HepG2 (cell line): ENCODE measurements at regions not wholly inside any gene's neighbourhood (a gene's known extent, or its start where the extent isn't known, plus 50 kb on each side); places are given as distances from the start of the nearest gene placed in this dataset.

Experiments
- ATAC-seq: fragments of 200-7000 bp; cut with Tn5 transposase; 3 replicates; pipeline ENCODE4 v1.9.1; 2020; ENCODE audit warnings: mild to moderate bottlenecking, moderate library complexity
- BruUV-seq: library from RNA; stranded (reverse); fragments of 400-500 nt; replicated peaks from 2 replicates; lab custom pipeline; 2021; lab: Mats Ljungman, UMichigan
- CTCF ChIA-PET: fragments of 300-600 bp; formaldehyde crosslinking; extraction: SDS; loops from one replicate; lab custom pipeline; 2021; ENCODE audit warnings: low total read pairs, inconsistent platforms, low intra/inter-chr PET ratio; lab: Yijun Ruan, JAX
- POLR2A ChIA-PET: fragments of 350-600 bp; sonication (Branson Sonifier 250); formaldehyde crosslinking; loops from one replicate; lab custom pipeline; 2020; ENCODE audit warnings: antibody characterized with exemption, inconsistent platforms; lab: Yijun Ruan, JAX
- DNase-seq: peaks from one replicate; pipeline ENCODE4 v3.0.0-alpha.2; 2015; ENCODE audit warnings: low spot score
- FAIRE-seq: peaks from 3 replicates; lab custom pipeline; 2011; peaks lifted over from hg19 to GRCh38; lab: Jason Lieb, UNC
- H2AFZ ChIP-seq: one replicate; pipeline ENCODE4 v1.6.1; 2011; ENCODE audit warnings: low read length, inconsistent platforms
- H3K27ac ChIP-seq: fragments of 300-600 bp; 3 replicates; pipeline ENCODE4 v1.8.0; 2011; ENCODE audit warnings: mixed run types, mild to moderate bottlenecking, mixed read lengths, low read length, inconsistent platforms; ENCODE audit not compliant: insufficient read depth; ENCODE audit errors: extremely low read length
- H3K27me3 ChIP-seq, 2 experiments: fragments of 200-600 bp in 1 of 2; 2 replicates in 1 of 2; 3 replicates in 1 of 2; pipeline versions ENCODE4 v1.6.0 to v1.8.0; 2011; ENCODE audit warnings: low read length in 2 of 2, mild to moderate bottlenecking in 2 of 2, moderate library complexity in 2 of 2, inconsistent platforms in 1 of 2; ENCODE audit not compliant: insufficient read depth in 2 of 2, control insufficient read depth in 1 of 2
- H3K36me3 ChIP-seq, 2 experiments: fragments of 200-600 bp in 1 of 2; replicated peaks in 1 of 2; 2 replicates in 1 of 2; 3 replicates in 1 of 2; pipeline versions ENCODE4 v1.5.1 to v1.8.0; 2011; ENCODE audit warnings: low read length in 2 of 2, inconsistent platforms in 1 of 2; ENCODE audit not compliant: insufficient read depth in 2 of 2, control insufficient read depth in 1 of 2
- H3K4me1 ChIP-seq: 2 replicates; pipeline ENCODE4 v1.5.1; 2012; ENCODE audit warnings: low read length, inconsistent platforms; ENCODE audit not compliant: insufficient read depth
- H3K4me2 ChIP-seq: 2 replicates; pipeline ENCODE4 v1.6.0; 2011; ENCODE audit warnings: low read depth, low read length, inconsistent platforms
- H3K4me3 ChIP-seq, 3 experiments: fragments of 200-600 bp in 1 of 3; sonication (generic), shearing (Covaris generic) in 1 of 3; replicated peaks in 1 of 3; 2 replicates each; pipeline ENCODE4 v1.5.1; 2011 to 2016; ENCODE audit warnings: low read length in 3 of 3, inconsistent platforms in 2 of 3, low read depth in 2 of 3, mild to moderate bottlenecking in 2 of 3, control low read depth in 1 of 3, mixed read lengths in 1 of 3; ENCODE audit not compliant: insufficient read depth in 1 of 3
- H3K79me2 ChIP-seq: one replicate; pipeline ENCODE4 v1.6.1; 2011; ENCODE audit warnings: low read length, inconsistent platforms; ENCODE audit not compliant: insufficient read depth
- H3K9ac ChIP-seq: 2 replicates; pipeline ENCODE4 v1.6.0; 2011; ENCODE audit warnings: mild to moderate bottlenecking, low read depth, low read length, inconsistent platforms; ENCODE audit not compliant: insufficient read depth
- H3K9me3 ChIP-seq: 2 replicates; pipeline ENCODE4 v1.5.1; 2012; ENCODE audit warnings: mild to moderate bottlenecking, low read length
- H4K20me1 ChIP-seq: 2 replicates; pipeline ENCODE4 v1.6.0; 2011; ENCODE audit warnings: inconsistent platforms, mild to moderate bottlenecking, low read length, moderate library complexity; ENCODE audit not compliant: insufficient read depth
- ZFP90 ChIP-seq: sonication (generic); formaldehyde crosslinking; IDR thresholded peaks from 2 replicates; pipeline ENCODE4 v1.8.0; 2022; ENCODE audit warnings: missing genetic modification reagents, mild to moderate bottlenecking, inconsistent platforms, borderline replicate concordance
- ZNF331 ChIP-seq: sonication (generic); formaldehyde crosslinking; IDR thresholded peaks from 2 replicates; pipeline ENCODE4 v1.4.0; 2020; ENCODE audit warnings: missing genetic modification reagents
- WGBS: methylation state at CpG from one replicate; pipeline ENCODE4 v1.1.6; 2017; ENCODE audit warnings: low lambda C conversion rate; 5-methylcytosine and 5-hydroxymethylcytosine counted together
- in situ Hi-C: cut with HindIII; loops from 2 replicates; pipeline ENCODE4 v1.10.0; 2017; ENCODE audit warnings: low pct_unique_long_range_greater_than_20kb; ENCODE audit not compliant: extremely low pct_ligation_motif_present
- intact Hi-C: fragments of 100-400 bp; cut with micrococcal nuclease; formaldehyde crosslinking; loops from one replicate; pipeline ENCODE4 v1.10.0; 2022; ENCODE audit not compliant: unreplicated experiment
- TF ChIP-seq, protein P1 (sequence below), 2 experiments: sonication (generic) in 1 of 2; formaldehyde crosslinking in 1 of 2; IDR thresholded peaks; 2 replicates each; pipeline versions ENCODE4 v1.4.0 to v1.6.1; 2018 to 2020; ENCODE audit warnings: missing genetic modification reagents in 2 of 2, borderline replicate concordance in 1 of 2, low read depth in 1 of 2, mild to moderate bottlenecking in 1 of 2, missing biosample characterization in 1 of 2
- TF ChIP-seq, protein P2 (sequence below): sonication (generic); formaldehyde crosslinking; IDR thresholded peaks from 2 replicates; pipeline ENCODE4 v1.5.0; 2020; ENCODE audit warnings: mild to moderate bottlenecking, missing genetic modification reagents, borderline replicate concordance

DNA sequence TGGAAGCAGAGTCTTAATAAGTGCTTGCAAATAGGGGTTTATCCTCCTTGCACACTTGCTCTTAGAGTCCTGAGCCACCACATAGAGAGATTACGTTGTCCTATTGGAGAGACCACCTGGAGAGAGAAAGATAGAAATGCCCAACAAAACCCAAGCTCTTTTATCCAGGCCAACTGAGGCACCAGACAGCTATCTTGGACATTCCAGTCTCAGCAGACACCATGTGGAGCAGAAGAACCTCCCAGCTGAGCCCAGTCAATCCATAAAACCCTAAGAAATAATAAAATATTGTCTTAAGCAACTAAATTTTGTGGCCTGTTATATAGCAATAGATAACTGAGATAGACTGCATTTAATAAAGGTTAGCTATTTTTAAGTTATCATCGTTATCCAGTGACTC, 105.7 kb upstream of the PFN2 start:
- Histone ChIP-seq H3K4me1 (no peaks in the 10 kb centered on the region), H3K27ac (no peak overlapping the region), H2AFZ (no peak overlapping the region), H4K20me1 (no peaks in the 10 kb centered on the region), H3K9me3 (peaks cover 8% of the 10 kb centered on the region; the same call in 1 of the 2 replicates), H3K79me2 (no peaks in the 10 kb centered on the region), H3K9ac (no peak overlapping the region), H3K36me3 (no peaks in the 10 kb centered on the region), H3K27me3 (peaks cover 1 to 19% of the 10 kb centered on the region in 2 experiments; a peak in 3 of 5 replicates), H3K4me2 (no peak overlapping the region), H3K4me3 (no peak overlapping the region)
- 1% methylated on average over 2 of the region's 2 CpGs for WGBS
- no peak for DNase-seq
- no peak for ATAC-seq
- in situ Hi-C loops (no loop called here), intact Hi-C loops (no loop called here)
- FAIRE-seq, result no peak
- no TSS peak for BruUV-seq
- TF ChIP-seq, protein P1, sequence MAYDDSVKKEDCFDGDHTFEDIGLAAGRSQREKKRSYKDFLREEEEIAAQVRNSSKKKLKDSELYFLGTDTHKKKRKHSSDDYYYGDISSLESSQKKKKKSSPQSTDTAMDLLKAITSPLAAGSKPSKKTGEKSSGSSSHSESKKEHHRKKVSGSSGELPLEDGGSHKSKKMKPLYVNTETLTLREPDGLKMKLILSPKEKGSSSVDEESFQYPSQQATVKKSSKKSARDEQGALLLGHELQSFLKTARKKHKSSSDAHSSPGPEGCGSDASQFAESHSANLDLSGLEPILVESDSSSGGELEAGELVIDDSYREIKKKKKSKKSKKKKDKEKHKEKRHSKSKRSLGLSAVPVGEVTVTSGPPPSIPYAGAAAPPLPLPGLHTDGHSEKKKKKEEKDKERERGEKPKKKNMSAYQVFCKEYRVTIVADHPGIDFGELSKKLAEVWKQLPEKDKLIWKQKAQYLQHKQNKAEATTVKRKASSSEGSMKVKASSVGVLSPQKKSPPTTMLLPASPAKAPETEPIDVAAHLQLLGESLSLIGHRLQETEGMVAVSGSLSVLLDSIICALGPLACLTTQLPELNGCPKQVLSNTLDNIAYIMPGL (CRISPR knock-in tag; IDR thresholded peaks at IDR 0.05; ENCODE audit: borderline replicate concordance in 1 of 2, low read depth in 1 of 2), result no peak
- peak; percentile 99 for TF ChIP-seq ZNF331 (CRISPR knock-in tag)
- POLR2A ChIA-PET, result no interaction called here
- CTCF ChIA-PET, result no interaction called here

DNA sequence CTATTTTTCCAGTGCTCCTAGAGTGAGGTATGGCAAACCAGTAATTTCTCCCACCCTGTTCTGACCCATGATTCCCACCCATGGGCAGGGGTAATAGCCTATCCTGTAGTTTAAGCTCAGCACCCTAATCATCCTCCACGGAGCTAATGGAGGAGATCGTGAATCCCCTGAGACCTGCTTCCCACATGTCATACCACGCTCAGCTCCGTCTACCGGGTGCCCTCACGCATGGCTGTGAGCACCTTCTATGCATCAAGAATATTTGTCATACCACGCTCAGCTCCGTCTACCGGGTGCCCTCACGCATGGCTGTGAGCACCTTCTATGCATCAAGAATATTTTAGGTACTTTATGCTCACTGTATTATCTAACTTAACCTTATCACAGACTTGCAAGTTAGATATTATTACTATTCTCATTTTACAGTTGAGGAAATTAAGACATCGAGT, 104.7 kb upstream of the PFN2 start:
- Histone ChIP-seq H3K27me3 (peaks cover 1 to 22% of the 10 kb centered on the region in 2 experiments; a peak in 3 of 5 replicates), H4K20me1 (no peaks in the 10 kb centered on the region), H3K4me2 (no peak overlapping the region), H3K4me1 (no peaks in the 10 kb centered on the region), H3K79me2 (no peaks in the 10 kb centered on the region), H3K36me3 (no peaks in the 10 kb centered on the region), H3K27ac (no peak overlapping the region), H3K4me3 (no peak overlapping the region), H2AFZ (no peak overlapping the region), H3K9ac (no peak overlapping the region), H3K9me3 (peaks cover 8% of the 10 kb centered on the region; the same call in 1 of the 2 replicates)
- ChIA-PET CTCF (no interaction called here), POLR2A (no interaction called here)
- WGBS, result 46% methylated on average over 11 of the region's 11 CpGs
- intact Hi-C loops, result no loop called here
- ATAC-seq, result no peak
- in situ Hi-C loops, result no loop called here
- no peak for DNase-seq
- FAIRE-seq, result no peak
- BruUV-seq, result no TSS peak
- no peak for TF ChIP-seq ZFP90
- TF ChIP-seq, protein P2, sequence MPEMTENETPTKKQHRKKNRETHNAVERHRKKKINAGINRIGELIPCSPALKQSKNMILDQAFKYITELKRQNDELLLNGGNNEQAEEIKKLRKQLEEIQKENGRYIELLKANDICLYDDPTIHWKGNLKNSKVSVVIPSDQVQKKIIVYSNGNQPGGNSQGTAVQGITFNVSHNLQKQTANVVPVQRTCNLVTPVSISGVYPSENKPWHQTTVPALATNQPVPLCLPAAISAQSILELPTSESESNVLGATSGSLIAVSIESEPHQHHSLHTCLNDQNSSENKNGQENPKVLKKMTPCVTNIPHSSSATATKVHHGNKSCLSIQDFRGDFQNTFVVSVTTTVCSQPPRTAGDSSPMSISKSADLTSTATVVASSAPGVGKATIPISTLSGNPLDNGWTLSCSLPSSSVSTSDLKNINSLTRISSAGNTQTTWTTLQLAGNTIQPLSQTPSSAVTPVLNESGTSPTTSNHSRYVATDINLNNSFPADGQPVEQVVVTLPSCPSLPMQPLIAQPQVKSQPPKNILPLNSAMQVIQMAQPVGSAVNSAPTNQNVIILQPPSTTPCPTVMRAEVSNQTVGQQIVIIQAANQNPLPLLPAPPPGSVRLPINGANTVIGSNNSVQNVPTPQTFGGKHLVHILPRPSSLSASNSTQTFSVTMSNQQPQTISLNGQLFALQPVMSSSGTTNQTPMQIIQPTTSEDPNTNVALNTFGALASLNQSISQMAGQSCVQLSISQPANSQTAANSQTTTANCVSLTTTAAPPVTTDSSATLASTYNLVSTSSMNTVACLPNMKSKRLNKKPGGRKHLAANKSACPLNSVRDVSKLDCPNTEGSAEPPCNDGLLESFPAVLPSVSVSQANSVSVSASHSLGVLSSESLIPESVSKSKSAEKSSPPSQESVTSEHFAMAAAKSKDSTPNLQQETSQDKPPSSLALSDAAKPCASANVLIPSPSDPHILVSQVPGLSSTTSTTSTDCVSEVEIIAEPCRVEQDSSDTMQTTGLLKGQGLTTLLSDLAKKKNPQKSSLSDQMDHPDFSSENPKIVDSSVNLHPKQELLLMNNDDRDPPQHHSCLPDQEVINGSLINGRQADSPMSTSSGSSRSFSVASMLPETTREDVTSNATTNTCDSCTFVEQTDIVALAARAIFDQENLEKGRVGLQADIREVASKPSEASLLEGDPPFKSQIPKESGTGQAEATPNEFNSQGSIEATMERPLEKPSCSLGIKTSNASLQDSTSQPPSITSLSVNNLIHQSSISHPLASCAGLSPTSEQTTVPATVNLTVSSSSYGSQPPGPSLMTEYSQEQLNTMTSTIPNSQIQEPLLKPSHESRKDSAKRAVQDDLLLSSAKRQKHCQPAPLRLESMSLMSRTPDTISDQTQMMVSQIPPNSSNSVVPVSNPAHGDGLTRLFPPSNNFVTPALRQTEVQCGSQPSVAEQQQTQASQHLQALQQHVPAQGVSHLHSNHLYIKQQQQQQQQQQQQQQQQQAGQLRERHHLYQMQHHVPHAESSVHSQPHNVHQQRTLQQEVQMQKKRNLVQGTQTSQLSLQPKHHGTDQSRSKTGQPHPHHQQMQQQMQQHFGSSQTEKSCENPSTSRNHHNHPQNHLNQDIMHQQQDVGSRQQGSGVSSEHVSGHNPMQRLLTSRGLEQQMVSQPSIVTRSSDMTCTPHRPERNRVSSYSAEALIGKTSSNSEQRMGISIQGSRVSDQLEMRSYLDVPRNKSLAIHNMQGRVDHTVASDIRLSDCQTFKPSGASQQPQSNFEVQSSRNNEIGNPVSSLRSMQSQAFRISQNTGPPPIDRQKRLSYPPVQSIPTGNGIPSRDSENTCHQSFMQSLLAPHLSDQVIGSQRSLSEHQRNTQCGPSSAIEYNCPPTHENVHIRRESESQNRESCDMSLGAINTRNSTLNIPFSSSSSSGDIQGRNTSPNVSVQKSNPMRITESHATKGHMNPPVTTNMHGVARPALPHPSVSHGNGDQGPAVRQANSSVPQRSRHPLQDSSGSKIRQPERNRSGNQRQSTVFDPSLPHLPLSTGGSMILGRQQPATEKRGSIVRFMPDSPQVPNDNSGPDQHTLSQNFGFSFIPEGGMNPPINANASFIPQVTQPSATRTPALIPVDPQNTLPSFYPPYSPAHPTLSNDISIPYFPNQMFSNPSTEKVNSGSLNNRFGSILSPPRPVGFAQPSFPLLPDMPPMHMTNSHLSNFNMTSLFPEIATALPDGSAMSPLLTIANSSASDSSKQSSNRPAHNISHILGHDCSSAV, result no peak
